Left hindlimb (tissue), 1 donor: ENCODE measurements at regions not wholly inside any gene's neighbourhood (a gene's known extent, or its start where the extent isn't known, plus 50 kb on each side); places are given as distances from the start of the nearest gene placed in this dataset.
"Not testable (repeated sequence)": the region's sequence is repeated elsewhere in the genome, so short reads cannot be mapped to it uniquely, and the experiment has no call there.

Experiments
- DNase-seq: peaks from one replicate; pipeline ENCODE4 v3.0.0-alpha.2; 2018

DNA sequence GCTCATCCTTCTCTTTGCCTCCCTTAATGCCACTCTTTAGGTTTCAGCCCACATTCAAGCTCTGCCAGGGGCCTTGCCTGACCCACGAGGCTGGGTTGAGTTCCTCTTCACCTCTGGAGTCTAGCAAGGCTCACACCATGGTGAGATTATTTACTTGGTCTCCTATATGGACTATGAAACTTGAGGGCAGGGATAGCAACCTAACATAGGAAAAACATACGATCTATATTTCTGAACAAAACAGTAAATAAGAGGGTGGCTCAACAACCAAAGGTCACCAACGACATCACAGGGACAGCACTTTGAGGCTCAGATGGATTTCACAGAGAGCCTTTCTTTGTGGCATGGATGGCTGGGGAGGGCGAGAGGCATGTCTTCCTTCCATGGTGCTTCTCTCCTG lies 197.0 kb downstream of the MAF start:
- no peak for DNase-seq

GRCh38 chr16:79402920-79403319 lies 197.6 kb downstream of the MAF start:
- no peak for DNase-seq

- no peak for DNase-seq
These were observed 198.2 kb downstream of the MAF start for GRCh38 chr16:79402356-79402755.

DNA sequence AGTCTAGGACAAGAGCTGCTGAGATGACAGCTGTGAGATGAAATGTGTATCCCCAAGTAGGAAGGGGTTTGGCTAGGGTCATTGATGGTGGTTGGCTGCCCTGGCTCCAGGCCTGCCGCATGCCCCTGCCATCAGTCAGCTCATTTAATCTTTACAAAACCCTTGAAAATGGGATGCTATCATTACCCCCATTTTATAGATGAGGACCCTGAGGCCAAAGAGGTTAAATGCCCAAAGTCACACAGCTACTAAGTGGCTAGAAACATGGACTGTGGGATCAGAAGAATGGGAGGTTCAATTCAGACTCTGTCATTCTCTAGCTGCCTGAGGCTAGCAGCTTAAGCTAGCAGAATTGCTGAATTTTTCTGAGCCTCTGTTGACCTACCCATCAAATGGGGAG lies 198.8 kb downstream of the MAF start:
- no peak for DNase-seq

DNA sequence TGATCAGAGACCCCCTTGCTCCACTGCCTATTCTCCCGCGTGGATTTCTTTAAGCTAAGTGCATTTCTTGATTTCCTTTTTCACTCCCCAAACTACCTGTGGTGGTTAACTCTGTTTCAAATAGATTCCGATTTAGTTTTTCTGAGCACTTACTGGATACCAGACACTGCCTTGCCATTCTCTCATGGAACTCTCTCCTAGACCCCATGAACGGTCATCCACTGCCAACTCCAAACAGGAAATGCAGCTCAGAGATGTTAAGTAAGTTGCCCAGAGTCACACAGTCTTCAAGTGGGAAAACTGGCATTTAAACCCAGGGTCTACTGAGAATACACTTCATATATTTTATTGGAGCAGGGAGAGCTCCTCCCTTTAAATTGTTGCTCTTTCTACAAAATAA lies 199.4 kb downstream of the MAF start:
- DNase-seq, result no peak

GRCh38 chr16:79400462-79401149 lies 199.9 kb downstream of the MAF start:
- no peak for DNase-seq

DNA sequence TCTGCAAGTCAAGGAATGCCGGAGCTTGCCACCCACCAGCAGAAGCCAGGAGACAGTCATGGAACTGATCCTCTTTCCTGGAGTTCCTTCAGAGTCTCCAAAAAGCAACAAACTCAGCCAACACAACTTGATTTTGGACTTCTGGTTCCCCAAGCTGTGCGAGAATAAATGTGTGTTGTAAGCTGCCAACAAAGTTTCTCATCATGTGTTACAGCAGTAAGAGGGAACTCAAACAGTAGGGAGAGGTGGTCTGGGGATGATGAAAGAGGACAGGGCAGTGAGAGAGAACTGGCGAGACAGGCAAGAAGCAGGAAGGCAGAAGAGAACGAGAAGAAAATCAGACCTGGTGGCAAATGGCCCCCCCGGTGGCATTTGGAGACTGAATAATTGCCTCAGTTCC lies 204.9 kb downstream of the MAF start:
- no peak for DNase-seq

DNA sequence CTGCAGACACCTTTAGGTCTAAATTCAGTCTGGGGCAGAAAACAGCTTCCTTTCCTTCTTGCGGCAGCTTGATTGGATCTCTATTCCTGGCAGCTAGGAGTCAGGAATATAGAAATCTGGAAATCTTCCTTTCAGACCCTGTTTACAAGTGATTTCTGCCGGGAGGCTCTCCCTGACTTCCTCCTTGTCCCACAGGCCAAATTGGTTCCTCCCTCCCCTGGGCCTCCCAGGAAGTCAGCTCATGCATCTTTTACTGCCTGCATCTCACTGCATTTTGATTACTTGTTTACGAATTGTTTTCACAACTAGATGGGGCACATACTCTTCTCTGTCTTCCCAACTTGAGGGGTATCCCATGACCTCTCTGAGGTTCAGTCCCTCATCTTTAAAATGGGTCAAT lies 206.3 kb downstream of the MAF start:
- no peak for DNase-seq

DNA sequence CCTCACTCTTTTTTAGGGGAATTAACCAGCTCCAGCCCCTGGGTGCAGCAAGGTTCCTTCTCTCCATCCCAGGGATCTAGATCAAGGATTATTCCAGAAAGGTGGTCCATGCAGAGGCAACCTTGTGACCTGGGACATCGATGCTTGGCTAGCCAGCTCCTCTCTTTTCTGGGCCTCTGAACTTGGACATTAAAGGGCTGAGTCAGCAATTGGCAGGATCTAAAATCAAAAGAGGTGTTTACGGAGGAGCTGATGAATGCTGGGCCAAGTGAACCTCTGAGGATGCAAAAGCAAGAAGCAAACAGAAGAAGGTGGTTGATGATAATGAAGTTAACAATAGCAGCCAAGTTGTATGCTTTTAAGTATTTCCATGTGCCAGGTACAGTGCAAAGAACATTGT lies 207.0 kb downstream of the MAF start:
- DNase-seq, result no peak

GRCh38 chr16:79393127-79393526 lies 207.4 kb downstream of the MAF start:
- no peak for DNase-seq

- no peak for DNase-seq
These were observed 208.5 kb downstream of the MAF start for GRCh38 chr16:79392081-79392480.

GRCh38 chr16:79391395-79391794 lies 209.1 kb downstream of the MAF start:
- no peak for DNase-seq

DNA sequence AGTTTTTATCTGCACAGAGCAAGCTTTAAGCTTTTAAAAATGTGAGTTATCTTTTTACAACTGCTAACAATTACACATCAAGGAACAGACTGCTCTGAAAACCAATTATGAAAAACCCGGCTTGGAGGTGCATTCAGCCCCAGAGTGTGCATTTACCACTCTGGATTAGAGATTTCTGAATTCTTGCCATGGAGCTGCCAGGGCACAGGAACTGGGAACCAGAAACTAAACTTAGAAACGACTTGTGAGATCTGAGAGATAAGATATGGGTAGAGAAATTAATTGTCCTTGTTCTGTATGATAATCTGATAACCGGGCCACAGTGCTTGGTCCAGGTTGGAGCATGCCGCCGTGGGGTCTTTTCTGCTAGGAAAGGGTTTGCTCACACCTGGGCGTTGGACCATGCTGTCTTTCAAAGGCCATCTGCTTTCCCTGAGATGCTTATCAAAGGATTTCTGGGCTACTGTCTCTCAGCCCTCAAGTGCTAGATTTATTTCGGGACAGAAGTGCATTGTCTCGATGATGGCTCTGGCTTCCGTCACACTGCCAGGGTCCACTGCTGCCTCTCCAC lies 210.0 kb downstream of the MAF start:
- DNase-seq, result no peak

DNA sequence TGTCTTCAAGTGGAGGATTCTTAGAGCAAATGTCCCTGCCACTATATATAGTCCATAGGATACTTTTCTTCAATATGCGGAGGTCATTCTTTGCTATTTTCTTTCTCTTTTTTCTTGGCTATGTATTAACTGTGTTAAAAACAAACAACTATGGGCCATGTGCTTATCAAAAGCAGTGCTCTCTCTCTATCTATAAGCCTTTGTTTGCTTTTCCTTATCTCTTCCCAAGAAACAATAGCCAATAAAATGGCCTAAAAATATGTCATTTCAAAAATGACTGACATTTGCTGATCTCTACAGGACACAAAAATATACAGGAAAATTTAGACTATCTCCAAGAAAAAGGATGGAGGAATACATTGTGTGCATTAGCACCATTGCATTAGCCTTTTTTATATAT lies 212.1 kb downstream of the MAF start:
- no peak for DNase-seq

DNA sequence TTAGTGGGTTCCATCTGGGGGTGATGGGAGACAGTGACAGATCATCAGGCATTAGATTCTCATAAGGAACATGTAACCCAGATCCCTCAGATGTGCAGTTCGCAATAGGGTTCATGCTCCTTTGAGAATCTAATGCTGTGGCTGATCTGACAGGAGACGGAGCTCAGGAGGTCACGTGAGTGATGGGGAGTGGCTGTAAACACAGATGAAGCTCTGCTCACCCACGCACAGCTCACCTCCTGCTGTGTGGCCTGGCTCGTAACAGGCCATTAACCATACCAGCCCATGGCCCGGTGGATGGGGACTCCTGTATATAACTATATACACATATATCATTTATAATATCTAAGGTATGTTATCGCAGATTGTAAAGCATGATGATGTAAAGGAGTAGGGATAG lies 214.2 kb downstream of the MAF start:
- DNase-seq, result no peak

DNA sequence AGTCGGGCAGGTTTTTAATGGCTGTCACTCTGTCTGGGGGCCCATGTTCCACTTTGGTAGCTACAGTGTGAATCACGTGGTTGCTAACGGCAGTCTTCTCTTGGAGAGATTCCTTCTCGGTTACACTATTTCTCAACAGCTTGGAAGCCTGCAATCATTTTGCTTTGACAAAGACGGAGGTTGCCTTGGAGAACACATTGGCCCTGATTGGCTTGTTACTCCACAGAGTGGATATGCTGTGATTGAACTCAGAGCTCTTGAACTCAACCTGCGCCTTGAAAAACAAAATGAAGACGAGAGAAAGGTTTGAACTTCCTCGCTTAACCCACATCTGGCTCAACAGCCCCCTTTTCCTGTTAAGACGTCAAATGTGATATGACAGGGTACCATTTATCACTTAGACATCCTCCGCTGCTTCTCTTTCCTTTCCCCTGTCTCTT lies 218.9 kb downstream of the MAF start:
- DNase-seq, result no peak

- DNase-seq, result no peak
These were observed 219.4 kb downstream of the MAF start for GRCh38 chr16:79380995-79381602.

GRCh38 chr16:79379095-79379494 lies 221.4 kb downstream of the MAF start:
- DNase-seq, result no peak

GRCh38 chr16:79377082-79377481 lies 223.5 kb downstream of the MAF start:
- not testable (repeated sequence) for DNase-seq

DNA sequence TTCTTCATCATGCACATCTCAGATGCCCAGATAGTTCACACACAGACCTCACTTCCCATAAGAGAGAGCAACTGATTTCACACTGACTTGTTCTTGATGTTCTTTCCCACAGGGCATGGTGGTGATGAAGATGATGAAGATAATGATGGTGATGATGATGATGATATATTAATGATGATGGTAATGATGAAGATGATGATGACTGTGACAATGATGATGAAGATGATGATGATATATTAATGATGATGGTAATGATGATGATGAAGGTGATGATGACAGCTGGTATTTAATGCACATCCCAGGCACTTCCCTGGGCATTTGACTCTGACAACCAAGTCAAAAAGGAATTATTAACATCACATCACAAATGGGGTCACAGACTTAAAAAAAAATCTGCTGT lies 225.2 kb downstream of the MAF start:
- DNase-seq, result no peak

- no peak for DNase-seq
These were observed 227.9 kb downstream of the MAF start for GRCh38 chr16:79372503-79373184.

DNA sequence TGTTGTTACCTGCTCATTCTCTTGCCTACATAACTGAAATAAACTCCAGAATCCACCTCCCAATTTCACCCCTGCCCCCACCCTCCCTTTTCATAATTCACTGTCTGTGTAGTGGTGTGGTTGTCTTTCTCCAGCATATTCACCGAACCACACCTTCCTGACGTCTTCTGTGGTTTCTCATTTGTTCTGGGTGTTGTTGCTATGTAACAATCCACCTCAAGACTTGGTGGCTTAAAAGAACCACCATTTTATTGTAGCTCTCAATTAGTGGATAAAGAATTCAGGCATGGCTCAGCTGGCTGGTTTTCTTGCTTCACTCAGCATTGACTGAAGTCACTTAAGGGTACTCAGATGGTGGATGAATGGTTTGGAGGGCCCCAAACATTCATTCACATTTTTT lies 229.8 kb downstream of the MAF start:
- DNase-seq, result no peak

DNA sequence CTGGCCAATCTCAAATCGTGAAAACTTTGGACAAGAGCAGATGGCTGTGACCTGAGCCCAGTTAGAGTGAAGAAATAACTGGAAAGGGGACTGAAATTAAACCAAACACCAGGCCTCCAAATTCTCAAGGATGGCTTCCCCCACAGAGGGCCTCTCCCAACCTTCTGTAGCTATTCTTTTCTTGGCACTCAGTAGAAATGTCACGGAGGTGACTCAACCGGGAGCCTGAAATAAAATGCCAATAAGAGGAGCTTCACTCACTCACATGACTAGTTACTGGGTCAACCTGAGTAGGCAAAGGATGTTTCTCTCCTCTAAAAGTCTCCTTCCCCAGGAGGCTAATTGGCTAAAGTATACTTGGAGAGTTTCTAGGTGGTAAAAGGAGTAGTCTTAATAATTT lies 230.7 kb downstream of the MAF start:
- DNase-seq, result no peak

DNA sequence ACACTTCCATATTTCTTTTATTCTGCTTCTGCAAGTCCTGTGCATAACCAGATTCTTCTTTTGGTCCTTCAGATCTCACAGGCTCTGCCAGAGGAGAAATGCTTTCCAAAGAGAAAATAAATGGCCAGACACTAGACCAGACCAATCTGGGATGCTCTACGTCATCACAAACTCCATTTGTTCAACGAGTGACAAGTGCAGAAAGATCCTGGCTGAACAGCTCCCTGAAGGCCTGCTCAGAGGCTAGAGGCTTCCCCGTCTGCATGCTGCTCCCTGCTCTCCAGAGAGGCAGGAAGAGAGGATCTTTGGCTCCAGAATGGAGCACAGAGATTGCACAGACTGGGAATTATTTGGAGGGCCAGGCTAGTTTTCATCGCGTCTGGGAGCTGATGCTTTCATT lies 232.7 kb downstream of the MAF start:
- no peak for DNase-seq
